H1 (cell line): ENCODE measurements at regions not wholly inside any gene's neighbourhood (a gene's known extent, or its start where the extent isn't known, plus 50 kb on each side); places are given as distances from the start of the nearest gene placed in this dataset.

Source experiments
- CTCF ChIA-PET: fragments of 300-600 bp; sonication (Branson Sonifier 250); formaldehyde crosslinking; loops from one replicate; lab custom pipeline; 2021; ENCODE audit not compliant: partially characterized antibody; lab: Charles Lee
- POLR2A ChIA-PET: fragments of 300-600 bp; sonication (Branson Sonifier 250); formaldehyde crosslinking; loops from one replicate; lab custom pipeline; 2021; ENCODE audit warnings: inconsistent platforms; ENCODE audit not compliant: partially characterized antibody; lab: Charles Lee
- DNase-seq, 2 experiments: peaks; one replicate each; pipeline versions ENCODE4 v3.0.0 to v3.0.0-alpha.2; 2010 to 2022; ENCODE audit warnings: low spot score in 2 of 2, low read depth in 1 of 2, mixed read lengths in 1 of 2
- FAIRE-seq: peaks from 2 replicates; lab custom pipeline; 2011; peaks lifted over from hg19 to GRCh38; lab: Jason Lieb, UNC
- H2AFZ ChIP-seq: 2 replicates; pipeline ENCODE4 v1.8.1; 2012; ENCODE audit warnings: low read length, inconsistent platforms
- H2AK5ac ChIP-seq: 2 replicates; pipeline ENCODE4 v1.6.1; 2013; ENCODE audit warnings: low read depth, low read length
- H2BK120ac ChIP-seq: replicated peaks from 2 replicates; pipeline ENCODE3; 2013; ENCODE audit warnings: low read depth, low read length, inconsistent platforms
- H2BK12ac ChIP-seq: 2 replicates; pipeline ENCODE4 v1.6.1; 2013; ENCODE audit warnings: low read depth, low read length
- H2BK15ac ChIP-seq: 2 replicates; pipeline ENCODE4 v1.6.1; 2013; ENCODE audit warnings: low read length
- H2BK20ac ChIP-seq: 2 replicates; pipeline ENCODE4 v1.6.1; 2013; ENCODE audit warnings: low read length
- H2BK5ac ChIP-seq: 2 replicates; pipeline ENCODE4 v1.6.1; 2013; ENCODE audit warnings: low read depth, low read length
- H3K14ac ChIP-seq: 2 replicates; pipeline ENCODE4 v1.6.1; 2013; ENCODE audit warnings: inconsistent platforms; ENCODE audit not compliant: insufficient read length
- H3K18ac ChIP-seq: 2 replicates; pipeline ENCODE4 v1.6.1; 2013; ENCODE audit warnings: low read length; ENCODE audit errors: extremely low read depth
- H3K23ac ChIP-seq: 2 replicates; pipeline ENCODE4 v1.6.1; 2013; ENCODE audit warnings: inconsistent platforms; ENCODE audit not compliant: insufficient read length
- H3K23me2 ChIP-seq: 2 replicates; pipeline ENCODE4 v1.6.1; 2013; ENCODE audit warnings: low read depth, low read length
- H3K27ac ChIP-seq: 2 replicates; pipeline ENCODE4 v1.6.1; 2011; ENCODE audit warnings: low read depth, low read length, inconsistent platforms
- H3K27me3 ChIP-seq, 4 experiments: replicated peaks in 1 of 4; 1 replicate in 1 of 4; 2 replicates in 3 of 4; pipeline versions ENCODE4 v1.6.1 to v1.8.1; 2011 to 2013; ENCODE audit warnings: low read length in 3 of 4, mild to moderate bottlenecking in 3 of 4, inconsistent platforms in 2 of 4, mixed read lengths in 2 of 4, moderate library complexity in 1 of 4; ENCODE audit not compliant: control insufficient read depth in 3 of 4, insufficient read depth in 3 of 4; ENCODE audit errors: extremely low read depth in 1 of 4
- H3K36me3 ChIP-seq, 4 experiments: 2 replicates each; pipeline versions ENCODE4 v1.6.1 to v1.8.1; 2011 to 2013; ENCODE audit warnings: mild to moderate bottlenecking in 4 of 4, low read length in 3 of 4, moderate library complexity in 2 of 4, control low read depth in 1 of 4, inconsistent platforms in 1 of 4; ENCODE audit not compliant: insufficient read depth in 4 of 4, control insufficient read depth in 2 of 4
- H3K4ac ChIP-seq: replicated peaks from 2 replicates; pipeline ENCODE3; 2013; ENCODE audit warnings: low read length, low read depth, mixed read lengths, inconsistent platforms; ENCODE audit not compliant: insufficient read length
- H3K4me1 ChIP-seq, 4 experiments: replicated peaks in 1 of 4; 1 replicate in 1 of 4; 2 replicates in 3 of 4; pipeline versions ENCODE4 v1.6.1 to v1.8.1; 2011 to 2013; ENCODE audit warnings: low read length in 3 of 4, inconsistent platforms in 2 of 4, mixed read lengths in 1 of 4; ENCODE audit not compliant: insufficient read depth in 4 of 4, control insufficient read depth in 3 of 4
- H3K4me2 ChIP-seq, 2 experiments: 2 replicates each; pipeline versions ENCODE4 v1.6.1 to v1.8.1; 2011 to 2013; ENCODE audit warnings: low read depth in 2 of 2, low read length in 2 of 2, control low read depth in 1 of 2, inconsistent platforms in 1 of 2, mild to moderate bottlenecking in 1 of 2; ENCODE audit not compliant: insufficient read depth in 1 of 2
- H3K4me3 ChIP-seq, 4 experiments: fragments of 200-600, 300-600 bp in 1 of 4; sonication (generic), shearing (Covaris generic), sonication (Bioruptor Twin) in 1 of 4; 2 replicates each; pipeline versions ENCODE4 v1.5.1 to v1.8.1; 2011 to 2016; ENCODE audit warnings: low read length in 4 of 4, low read depth in 3 of 4, control low read depth in 2 of 4, inconsistent platforms in 2 of 4, mild to moderate bottlenecking in 2 of 4, mixed read lengths in 1 of 4, moderate library complexity in 1 of 4; ENCODE audit not compliant: insufficient read depth in 2 of 4; ENCODE audit errors: extremely low read depth in 1 of 4
- H3K56ac ChIP-seq: replicated peaks from 2 replicates; pipeline ENCODE3; 2013; ENCODE audit warnings: low read depth, mild to moderate bottlenecking, mixed read lengths, low read length, inconsistent platforms; ENCODE audit not compliant: insufficient read length
- H3K79me1 ChIP-seq: 2 replicates; pipeline ENCODE4 v1.6.1; 2013; ENCODE audit warnings: low read depth, low read length, control low read depth
- H3K79me2 ChIP-seq, 2 experiments: 2 replicates each; pipeline versions ENCODE4 v1.6.1 to v1.8.1; 2012 to 2013; ENCODE audit warnings: low read length in 2 of 2, mild to moderate bottlenecking in 2 of 2, inconsistent platforms in 1 of 2; ENCODE audit not compliant: insufficient read depth in 2 of 2, control insufficient read depth in 1 of 2
- H3K9ac ChIP-seq, 4 experiments: replicated peaks in 1 of 4; 1 replicate in 1 of 4; 2 replicates in 3 of 4; pipeline versions ENCODE4 v1.6.1 to v1.8.1; 2011 to 2013; ENCODE audit warnings: low read depth in 3 of 4, low read length in 3 of 4, control low read depth in 2 of 4, mild to moderate bottlenecking in 2 of 4, moderate library complexity in 2 of 4, inconsistent platforms in 1 of 4; ENCODE audit errors: extremely low read depth in 1 of 4
- H3K9me3 ChIP-seq, 2 experiments: 2 replicates each; pipeline versions ENCODE4 v1.6.1 to v1.8.1; 2012 to 2013; ENCODE audit warnings: mild to moderate bottlenecking in 2 of 2, moderate library complexity in 2 of 2, control low read depth in 1 of 2, inconsistent platforms in 1 of 2, low read depth in 1 of 2, low read length in 1 of 2, mixed read lengths in 1 of 2; ENCODE audit not compliant: insufficient read depth in 2 of 2
- H4K20me1 ChIP-seq, 2 experiments: replicated peaks in 1 of 2; 2 replicates each; pipeline versions ENCODE3 to v1.8.1; 2011 to 2013; ENCODE audit warnings: inconsistent platforms in 2 of 2, low read length in 2 of 2, mild to moderate bottlenecking in 1 of 2; ENCODE audit not compliant: insufficient read depth in 2 of 2, control insufficient read depth in 1 of 2
- H4K5ac ChIP-seq: 2 replicates; pipeline ENCODE4 v1.6.1; 2013; ENCODE audit warnings: low read length, low read depth, mixed read lengths, inconsistent platforms; ENCODE audit not compliant: insufficient read length
- H4K8ac ChIP-seq: 2 replicates; pipeline ENCODE4 v1.8.0; 2013; ENCODE audit warnings: mild to moderate bottlenecking, moderate library complexity, low read length, inconsistent platforms; ENCODE audit not compliant: insufficient read depth; ENCODE audit errors: extremely low read depth
- H4K91ac ChIP-seq: replicated peaks from 2 replicates; pipeline ENCODE3; 2013; ENCODE audit warnings: low read length, mixed read lengths, inconsistent platforms; ENCODE audit not compliant: insufficient read length
- CHD7 ChIP-seq: fragments of 300-600 bp; sonication (generic); IDR thresholded peaks from 2 replicates; pipeline ENCODE4 v1.7.1; 2012; ENCODE audit warnings: low read length, moderate library complexity, mild to moderate bottlenecking, inconsistent platforms; ENCODE audit not compliant: insufficient replicate concordance
- WGBS, 2 experiments: shearing (Covaris generic) in 1 of 2; methylation state at CpG; one replicate each; pipeline versions ENCODE4 v1.1.6 to v1.1.7; 2013 to 2015; ENCODE audit warnings: low lambda C conversion rate in 2 of 2, mixed read lengths in 2 of 2, inconsistent platforms in 1 of 2, low coverage in 1 of 2, missing lambda C conversion rate in 1 of 2; ENCODE audit not compliant: insufficient replicate concordance in 2 of 2, insufficient coverage in 1 of 2, insufficient read length in 1 of 2; ENCODE audit errors: extremely low coverage in 1 of 2, missing lambda C conversion rate in 1 of 2; 5-methylcytosine and 5-hydroxymethylcytosine counted together

GRCh38 chr2:176902454-176902853, 310.1 kb upstream of the HNRNPA3 start:
- no peak overlapping the region for H3K27ac ChIP-seq
- no peaks in the 10 kb centered on the region for H3K79me1 ChIP-seq
- DNase-seq: no peak
- no peak overlapping the region for H2BK20ac ChIP-seq
- no peak overlapping the region for H4K8ac ChIP-seq
- no peaks in the 10 kb centered on the region for H3K79me2 ChIP-seq
- no peak overlapping the region for H3K56ac ChIP-seq
- no peak overlapping the region for H2AFZ ChIP-seq
- no peak overlapping the region for H3K4me3 ChIP-seq
- no peak overlapping the region for H2BK5ac ChIP-seq
- H4K20me1 ChIP-seq: no peaks in the 10 kb centered on the region
- no peak overlapping the region for H3K23ac ChIP-seq
- ChIA-PET CTCF (no interaction called here), POLR2A (no interaction called here)
- no peaks in the 10 kb centered on the region for H3K36me3 ChIP-seq
- H4K5ac ChIP-seq: no peak overlapping the region
- 89% methylated on average over 4 of the region's 4 CpGs; no CpG with 5 or more reads in 1 of the 2 experiments for WGBS, 2 experiments
- no peak overlapping the region for H3K18ac ChIP-seq
- H3K4me1 ChIP-seq: no peaks in the 10 kb centered on the region
- no peaks in the 10 kb centered on the region for H3K27me3 ChIP-seq
- H3K14ac ChIP-seq: no peak overlapping the region
- H4K91ac ChIP-seq: no peak overlapping the region
- no peaks in the 10 kb centered on the region for H3K23me2 ChIP-seq
- no peak overlapping the region for H3K9ac ChIP-seq
- H2AK5ac ChIP-seq: no peak overlapping the region
- H3K4me2 ChIP-seq: no peak overlapping the region
- no peak overlapping the region for H2BK120ac ChIP-seq
- FAIRE-seq: no peak
- no peak overlapping the region for H2BK15ac ChIP-seq
- no peak overlapping the region for H2BK12ac ChIP-seq
- H3K9me3 ChIP-seq: no peaks in the 10 kb centered on the region
- H3K4ac ChIP-seq: no peak overlapping the region
- no peak for TF ChIP-seq CHD7
